HG03196 (cell line): ENCODE measurements at regions not wholly inside any gene's neighbourhood (a gene's known extent, or its start where the extent isn't known, plus 50 kb on each side); places are given as distances from the start of the nearest gene placed in this dataset.

Experiments used
- ATAC-seq: cut with Tn5 transposase; IDR thresholded peaks from one replicate; pipeline ENCODE4 v1.9.1; 2021; ENCODE audit not compliant: unreplicated experiment

- no peak for ATAC-seq
These were observed 297.0 kb upstream of the NXPH2 start for GRCh38 chr2:139077099-139077737.

DNA sequence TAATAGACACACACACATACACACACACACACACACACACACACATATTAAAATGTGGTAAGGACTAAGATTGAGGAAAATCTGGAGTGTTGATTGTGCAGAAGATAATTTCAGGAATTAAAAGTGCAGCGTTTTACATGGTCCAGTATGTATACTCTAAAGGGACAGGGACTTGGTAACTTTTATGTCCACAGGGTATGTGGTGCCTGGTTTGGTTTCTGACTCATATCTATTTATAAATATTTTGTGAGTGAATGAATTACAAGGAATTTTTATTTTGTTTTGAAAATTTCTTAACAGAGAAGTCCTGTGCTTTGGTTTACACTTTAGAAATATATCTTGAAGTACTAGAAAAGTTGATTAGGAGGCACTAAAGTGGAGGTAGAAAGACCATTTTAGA lies 287.7 kb upstream of the NXPH2 start:
- ATAC-seq = no peak

DNA sequence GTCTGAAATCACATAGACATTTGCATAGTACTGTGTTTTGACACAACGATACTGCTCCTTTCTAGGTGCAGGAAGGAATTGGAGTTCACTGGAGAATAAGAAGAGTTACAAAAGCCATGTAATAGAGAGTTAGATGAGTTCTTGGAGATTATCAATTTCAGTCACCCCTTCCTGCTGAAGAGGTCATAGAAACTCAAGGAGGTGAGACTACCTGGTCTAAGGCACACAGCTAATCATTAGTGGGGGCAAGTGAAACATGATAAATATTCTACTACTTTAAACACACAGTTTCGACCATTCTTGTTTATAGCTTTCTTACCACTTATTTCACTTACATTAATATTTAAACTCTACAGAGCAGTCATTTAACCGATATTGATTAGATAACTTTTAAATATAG lies 286.9 kb upstream of the NXPH2 start:
- no peak for ATAC-seq

GRCh38 chr2:139064159-139064558 lies 284.0 kb upstream of the NXPH2 start:
- ATAC-seq = no peak

- ATAC-seq = no peak
These were observed 279.4 kb upstream of the NXPH2 start for GRCh38 chr2:139059617-139060016.

DNA sequence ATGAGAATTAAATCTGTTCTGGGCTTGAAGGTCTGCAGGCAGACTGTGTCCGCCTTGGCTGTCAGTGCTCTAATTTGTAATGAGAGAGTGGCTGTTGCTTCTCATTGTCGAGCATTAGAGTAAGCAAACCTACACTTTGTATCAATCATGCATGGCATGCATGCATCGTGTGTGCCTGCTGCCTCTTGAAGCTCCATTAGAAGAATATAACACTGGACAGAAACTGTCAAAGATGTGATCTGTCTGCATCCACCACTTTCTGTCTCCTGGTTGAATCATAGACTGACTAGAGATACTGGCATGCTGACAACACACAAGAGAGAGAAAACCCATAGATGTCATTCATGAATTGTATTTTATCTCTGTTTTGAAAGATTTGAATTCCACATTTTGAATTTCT lies 275.0 kb upstream of the NXPH2 start:
- ATAC-seq = no peak

DNA sequence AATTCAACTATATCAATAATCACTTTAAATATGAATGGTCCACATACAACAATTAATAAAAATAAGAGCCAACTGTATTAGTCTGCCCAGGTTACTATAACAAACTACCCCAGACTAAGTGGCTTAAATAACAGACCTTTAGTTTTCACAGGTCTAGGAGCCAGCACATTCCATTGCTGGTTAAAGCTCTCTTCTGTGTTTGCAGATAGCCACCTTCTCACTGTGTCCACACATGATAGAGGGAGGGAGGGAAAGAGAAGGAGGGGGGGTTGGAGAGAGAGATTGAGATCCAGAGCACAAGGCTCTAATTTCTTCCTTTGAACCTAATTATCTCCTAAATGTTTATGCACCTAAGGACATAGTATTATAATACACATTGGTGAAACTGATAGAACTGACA lies 267.8 kb upstream of the NXPH2 start:
- no peak for ATAC-seq

DNA sequence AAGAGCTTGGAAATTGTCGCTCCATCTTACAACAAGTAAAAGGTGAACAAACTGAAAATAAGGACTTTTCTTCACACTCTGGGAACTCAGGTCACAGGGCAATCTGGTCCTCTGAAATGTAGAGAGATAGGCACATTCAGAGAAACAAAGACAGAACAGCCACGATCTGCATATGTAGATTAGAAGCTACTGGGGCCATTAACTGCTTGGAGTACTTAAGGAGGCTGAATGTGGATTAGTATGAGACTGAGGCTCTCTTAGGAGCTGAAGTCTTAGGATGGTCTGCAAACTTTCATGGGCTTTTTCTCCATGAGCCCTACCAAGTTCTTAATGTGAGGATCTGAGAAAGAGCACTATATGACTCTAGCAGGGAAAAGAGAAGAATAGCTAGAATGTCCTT lies 265.3 kb upstream of the NXPH2 start:
- ATAC-seq = no peak

DNA sequence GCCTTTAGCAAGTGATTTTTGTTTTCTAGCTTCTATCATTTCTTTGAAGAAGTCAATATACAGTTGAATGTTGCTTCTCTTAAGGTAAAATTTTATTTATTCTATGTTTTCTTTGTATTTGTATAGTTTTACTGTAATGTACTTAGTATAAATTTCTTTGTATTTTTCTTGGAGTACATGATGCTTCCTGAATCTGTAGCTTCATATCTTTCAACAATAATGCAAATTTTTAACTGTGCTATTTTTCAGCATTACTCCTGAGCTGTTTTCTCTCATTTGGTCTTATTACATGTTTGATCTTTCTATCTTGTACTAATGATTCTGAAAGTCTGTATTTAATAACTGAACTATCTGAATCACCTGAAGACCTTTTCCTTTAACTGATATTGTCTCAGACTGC lies 253.9 kb upstream of the NXPH2 start:
- ATAC-seq = no peak

GRCh38 chr2:139033300-139033699 lies 253.1 kb upstream of the NXPH2 start:
- no peak for ATAC-seq

- ATAC-seq = peak; percentile 64
These were observed 251.5 kb upstream of the NXPH2 start for GRCh38 chr2:139031722-139032121.

DNA sequence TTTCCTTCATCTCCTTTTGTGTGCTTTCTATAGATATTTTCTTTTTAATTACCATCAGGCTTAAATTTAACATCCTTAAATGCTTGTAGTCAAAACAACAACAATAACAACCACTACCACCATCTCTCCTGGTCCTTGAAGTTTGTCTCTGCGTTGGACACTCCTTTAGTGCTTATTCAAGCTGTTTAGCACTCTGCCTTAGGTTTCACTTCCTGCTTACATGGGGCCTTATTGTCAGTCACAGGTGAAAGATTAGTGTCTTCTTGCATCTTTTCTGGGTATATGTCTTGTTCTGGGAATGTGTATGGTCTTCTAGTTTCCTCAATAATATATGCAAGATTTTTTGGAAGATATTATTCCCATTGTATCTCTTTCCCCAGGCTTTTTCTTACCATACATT lies 240.1 kb upstream of the NXPH2 start:
- no peak for ATAC-seq

DNA sequence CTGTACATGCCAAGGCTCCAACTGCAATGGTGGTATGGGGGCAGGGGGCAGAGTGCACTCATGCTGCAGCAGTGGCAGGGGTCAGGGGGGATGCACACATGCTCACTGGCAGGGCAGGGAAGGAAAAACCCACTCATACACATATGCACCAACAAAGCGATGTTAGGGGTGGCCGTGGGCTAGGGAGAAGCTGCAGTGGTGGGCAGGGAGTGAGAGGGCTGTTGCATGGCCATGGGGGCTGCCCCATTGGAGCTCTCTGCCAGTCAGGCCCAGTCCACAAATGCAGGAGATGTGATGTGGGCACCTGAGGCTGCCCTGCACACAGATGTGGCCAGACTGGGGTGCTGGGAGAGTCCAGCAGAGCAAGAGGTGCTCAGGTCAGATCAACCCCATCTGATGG lies 238.1 kb upstream of the NXPH2 start:
- no peak for ATAC-seq

DNA sequence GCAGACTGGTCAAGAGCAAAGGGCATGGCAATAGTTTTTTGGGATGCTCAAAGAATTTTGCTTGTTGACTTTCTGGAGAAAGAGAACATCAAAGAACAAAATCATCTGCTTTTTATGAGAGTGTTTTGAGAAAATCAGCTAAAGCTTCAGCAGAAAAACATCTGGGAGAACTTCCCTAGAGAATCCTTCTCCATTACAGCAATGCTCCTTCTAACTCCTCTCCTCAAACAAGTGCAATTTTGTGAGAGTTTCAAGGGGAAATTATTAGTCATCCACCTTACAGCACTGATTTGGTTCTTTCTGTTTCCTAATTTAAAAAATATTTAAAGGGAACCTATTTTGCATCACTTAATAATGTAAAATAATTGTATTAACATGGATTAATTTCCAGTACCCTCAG lies 226.9 kb upstream of the NXPH2 start:
- ATAC-seq = no peak

DNA sequence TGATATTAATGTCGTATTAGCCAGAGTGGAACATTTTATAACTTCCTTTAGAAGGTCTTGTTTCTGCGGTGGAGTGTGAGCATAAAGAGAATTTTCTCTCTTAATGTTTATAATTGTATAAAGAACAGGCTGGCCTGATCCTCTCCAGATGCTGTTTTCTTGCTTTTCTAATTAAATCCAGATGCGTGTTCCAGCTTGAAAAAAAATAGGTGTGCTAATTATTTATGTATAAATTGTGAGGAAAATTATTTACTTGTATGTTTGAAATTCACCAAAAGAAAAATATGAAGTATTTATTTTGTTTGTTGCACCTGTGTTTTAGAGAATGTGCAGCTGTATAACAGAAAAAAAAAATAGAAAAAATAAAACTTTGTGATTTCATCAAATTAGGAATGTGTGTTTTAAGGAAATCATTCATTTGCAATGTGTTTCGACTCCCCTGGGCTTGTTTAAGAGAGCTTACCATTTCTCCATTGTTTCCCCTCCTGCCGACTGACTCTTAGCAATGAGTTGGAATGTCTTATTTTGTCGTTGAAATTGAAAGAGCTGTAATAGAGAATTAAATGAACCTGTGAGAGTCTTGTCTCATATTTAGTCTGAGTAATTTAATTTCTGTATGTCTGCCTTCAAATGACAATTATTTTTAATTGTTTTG lies 220.1 kb upstream of the NXPH2 start:
- ATAC-seq = no peak

DNA sequence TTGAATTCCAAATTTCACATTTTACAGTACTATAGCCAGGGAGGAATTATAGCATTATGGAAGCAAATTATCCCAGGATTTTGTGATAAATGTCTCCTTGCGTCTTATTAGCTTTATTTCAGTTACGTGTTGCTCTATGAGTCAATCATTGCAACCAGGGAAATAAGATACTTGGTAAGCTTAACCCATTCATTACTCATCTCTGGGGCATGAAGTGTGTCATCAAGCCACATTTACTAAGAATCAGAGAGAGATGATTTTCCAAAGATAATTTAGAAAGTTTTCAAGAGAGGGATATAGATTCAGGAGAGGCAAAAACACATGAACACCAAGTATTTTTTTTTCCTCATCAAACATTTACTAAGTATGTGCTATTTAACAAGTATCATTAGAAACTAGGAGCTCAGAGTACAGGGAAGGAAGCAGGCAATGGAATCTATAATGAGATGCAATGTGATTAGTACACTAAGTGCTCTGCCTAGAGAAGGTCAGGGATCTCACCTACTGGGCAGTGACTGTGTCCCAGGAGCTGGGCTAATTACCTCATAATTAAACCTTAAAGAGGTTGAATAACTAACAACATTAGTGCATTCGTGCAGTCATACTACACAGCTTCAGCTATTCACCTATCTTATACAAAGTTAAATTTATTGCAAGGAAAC lies 217.8 kb upstream of the NXPH2 start:
- ATAC-seq = no peak

DNA sequence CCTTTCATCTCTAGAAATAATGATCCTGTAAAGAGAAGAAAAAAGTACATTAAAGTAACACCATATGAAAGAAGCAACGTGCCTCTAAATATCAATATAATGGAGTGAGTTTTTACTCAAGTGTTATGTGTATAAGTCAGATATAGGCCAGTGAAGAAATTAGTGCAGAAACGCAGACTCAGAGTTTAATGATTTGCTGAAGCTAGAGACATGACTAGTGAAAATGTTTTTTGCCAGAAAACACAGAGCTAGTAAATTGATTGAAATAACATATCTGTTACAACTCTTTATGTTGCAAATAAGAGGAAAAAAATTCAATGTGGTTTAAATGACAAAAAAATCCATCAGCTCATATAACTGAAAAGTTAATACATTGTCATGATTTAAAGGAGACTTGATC lies 217.2 kb upstream of the NXPH2 start:
- ATAC-seq = no peak

- no peak for ATAC-seq
These were observed 214.3 kb upstream of the NXPH2 start for GRCh38 chr2:138994502-138994901.

- no peak for ATAC-seq
These were observed 205.7 kb upstream of the NXPH2 start for GRCh38 chr2:138985881-138986280.

DNA sequence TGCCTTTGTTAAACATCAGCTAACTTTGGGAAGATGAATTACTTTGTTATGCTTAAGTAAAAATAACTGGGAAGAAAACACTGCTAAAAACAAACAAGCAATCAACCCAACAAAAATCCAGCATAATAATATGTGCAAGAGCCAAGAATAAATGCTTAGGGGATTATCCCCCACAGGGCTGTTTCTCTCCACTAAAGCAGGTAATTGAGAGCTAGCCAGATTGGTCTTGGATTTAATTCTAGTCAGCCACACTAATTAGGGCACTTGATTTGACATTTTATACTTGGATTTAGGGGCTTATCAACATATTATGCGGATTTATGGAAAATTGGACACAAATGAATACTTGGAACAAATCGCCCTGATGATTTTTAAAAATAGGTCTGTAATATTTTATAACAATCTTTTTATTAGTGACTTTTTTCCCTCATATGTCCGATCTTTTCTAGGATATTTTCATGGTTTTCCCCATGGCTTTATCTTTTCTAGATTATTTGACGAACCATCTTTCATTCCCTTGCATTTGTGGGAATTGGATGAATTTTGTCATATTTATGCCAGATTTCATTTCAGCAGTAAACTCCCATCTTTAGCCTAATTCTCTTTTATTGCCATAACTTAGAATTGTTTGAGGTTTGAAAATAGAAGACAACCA lies 199.1 kb upstream of the NXPH2 start:
- ATAC-seq = no peak

GRCh38 chr2:138974651-138975050 lies 194.5 kb upstream of the NXPH2 start:
- no peak for ATAC-seq

DNA sequence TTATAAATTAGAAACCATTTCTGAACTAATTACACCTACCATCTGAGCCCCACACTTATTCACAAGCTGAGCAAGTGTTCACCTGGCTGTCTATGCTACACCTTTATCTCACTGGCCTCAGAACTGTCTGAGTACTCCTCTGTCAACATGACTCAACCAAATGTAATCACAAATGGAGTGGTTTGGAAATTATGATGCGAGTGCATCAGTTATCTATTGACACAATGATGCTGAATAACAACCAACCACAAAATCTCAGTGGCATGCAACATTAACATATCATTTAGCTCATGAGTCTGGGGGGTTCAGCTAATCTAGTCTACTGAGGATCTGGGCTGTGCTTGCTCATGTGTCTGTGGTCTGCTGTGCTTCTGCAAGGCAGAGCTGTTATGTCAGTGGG lies 184.2 kb upstream of the NXPH2 start:
- ATAC-seq = no peak
